ENCODE measurements at regions not wholly inside any gene's neighbourhood (a gene's known extent, or its start where the extent isn't known, plus 50 kb on each side); places are given as distances from the start of the nearest gene placed in this dataset.

GRCh38 chr12:125564753-125565152, 499.5 kb downstream of the AACS start:
- no peak for TF ChIP-seq CTCF (IDR thresholded peaks at IDR 0.05; ENCODE audit: insufficient read depth, low read length, poor library complexity, severe bottlenecking)
- TF ChIP-seq EZH2phosphoT487 (conservative IDR thresholded peaks at IDR 0.05; ENCODE audit: low read length): no peak
